ENCODE measurements at regions not wholly inside any gene's neighbourhood (a gene's known extent, or its start where the extent isn't known, plus 50 kb on each side); places are given as distances from the start of the nearest gene placed in this dataset.

DNA sequence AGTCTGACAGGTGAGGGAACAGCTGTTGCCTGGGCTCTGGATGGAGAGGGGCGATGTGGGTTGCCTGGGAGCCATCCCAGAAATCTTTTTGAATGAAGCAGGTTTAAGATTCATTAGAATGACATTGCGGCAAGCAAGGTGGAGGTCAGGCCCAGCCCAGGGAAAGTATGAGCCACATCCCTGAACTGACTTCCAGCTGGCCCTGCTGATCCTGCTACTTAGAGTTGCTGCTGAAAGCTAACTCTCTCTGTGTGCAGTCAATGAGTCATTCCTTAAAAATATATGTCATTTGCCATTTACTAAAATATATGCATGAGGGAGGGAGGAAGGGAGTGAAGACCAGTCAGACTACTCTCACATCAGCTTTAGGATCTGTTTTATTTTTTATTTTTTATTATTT is 54.3 kb upstream of the RAB3GAP2 start:
- TF ChIP-seq, protein P1, sequence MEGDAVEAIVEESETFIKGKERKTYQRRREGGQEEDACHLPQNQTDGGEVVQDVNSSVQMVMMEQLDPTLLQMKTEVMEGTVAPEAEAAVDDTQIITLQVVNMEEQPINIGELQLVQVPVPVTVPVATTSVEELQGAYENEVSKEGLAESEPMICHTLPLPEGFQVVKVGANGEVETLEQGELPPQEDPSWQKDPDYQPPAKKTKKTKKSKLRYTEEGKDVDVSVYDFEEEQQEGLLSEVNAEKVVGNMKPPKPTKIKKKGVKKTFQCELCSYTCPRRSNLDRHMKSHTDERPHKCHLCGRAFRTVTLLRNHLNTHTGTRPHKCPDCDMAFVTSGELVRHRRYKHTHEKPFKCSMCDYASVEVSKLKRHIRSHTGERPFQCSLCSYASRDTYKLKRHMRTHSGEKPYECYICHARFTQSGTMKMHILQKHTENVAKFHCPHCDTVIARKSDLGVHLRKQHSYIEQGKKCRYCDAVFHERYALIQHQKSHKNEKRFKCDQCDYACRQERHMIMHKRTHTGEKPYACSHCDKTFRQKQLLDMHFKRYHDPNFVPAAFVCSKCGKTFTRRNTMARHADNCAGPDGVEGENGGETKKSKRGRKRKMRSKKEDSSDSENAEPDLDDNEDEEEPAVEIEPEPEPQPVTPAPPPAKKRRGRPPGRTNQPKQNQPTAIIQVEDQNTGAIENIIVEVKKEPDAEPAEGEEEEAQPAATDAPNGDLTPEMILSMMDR (IDR thresholded peaks at IDR 0.05) = no peak
- no peak for TF ChIP-seq POLR2A (IDR thresholded peaks at IDR 0.05)

All from body of pancreas (tissue), 4 donors.